Glutamatergic neuron (in vitro differentiated cells): ENCODE measurements at regions not wholly inside any gene's neighbourhood (a gene's known extent, or its start where the extent isn't known, plus 50 kb on each side); places are given as distances from the start of the nearest gene placed in this dataset.

Experiments used
- DNase-seq: peaks from one replicate; pipeline ENCODE4 v3.0.0; 2022
- H3K27ac Mint-ChIP-seq: one replicate; pipeline ENCODE4 v1.8.0; 2020; ENCODE audit warnings: mild to moderate bottlenecking, mixed read lengths, inconsistent platforms; ENCODE audit not compliant: unreplicated experiment
- H3K27me3 Mint-ChIP-seq: one replicate; pipeline ENCODE4 v1.8.0; 2020; ENCODE audit warnings: mild to moderate bottlenecking, moderate library complexity, mixed read lengths, inconsistent platforms; ENCODE audit not compliant: unreplicated experiment
- H3K36me3 Mint-ChIP-seq: one replicate; pipeline ENCODE4 v1.8.0; 2020; ENCODE audit warnings: mild to moderate bottlenecking, mixed read lengths, inconsistent platforms; ENCODE audit not compliant: unreplicated experiment
- H3K4me1 Mint-ChIP-seq: one replicate; pipeline ENCODE4 v1.8.0; 2020; ENCODE audit warnings: mild to moderate bottlenecking, low read depth, mixed read lengths, inconsistent platforms; ENCODE audit not compliant: unreplicated experiment
- H3K4me3 Mint-ChIP-seq: one replicate; pipeline ENCODE4 v1.8.0; 2020; ENCODE audit warnings: mild to moderate bottlenecking, mixed read lengths, inconsistent platforms; ENCODE audit not compliant: unreplicated experiment
- H3K9me3 Mint-ChIP-seq: one replicate; pipeline ENCODE4 v1.8.0; 2020; ENCODE audit warnings: mild to moderate bottlenecking, moderate library complexity, mixed read lengths, inconsistent platforms; ENCODE audit not compliant: unreplicated experiment
- TF ChIP-seq, protein P1 (sequence below): fragments of 200-600 bp; sonication (generic); IDR thresholded peaks from one replicate; pipeline ENCODE4 v1.5.0; 2021; ENCODE audit not compliant: partially characterized antibody, unreplicated experiment

DNA sequence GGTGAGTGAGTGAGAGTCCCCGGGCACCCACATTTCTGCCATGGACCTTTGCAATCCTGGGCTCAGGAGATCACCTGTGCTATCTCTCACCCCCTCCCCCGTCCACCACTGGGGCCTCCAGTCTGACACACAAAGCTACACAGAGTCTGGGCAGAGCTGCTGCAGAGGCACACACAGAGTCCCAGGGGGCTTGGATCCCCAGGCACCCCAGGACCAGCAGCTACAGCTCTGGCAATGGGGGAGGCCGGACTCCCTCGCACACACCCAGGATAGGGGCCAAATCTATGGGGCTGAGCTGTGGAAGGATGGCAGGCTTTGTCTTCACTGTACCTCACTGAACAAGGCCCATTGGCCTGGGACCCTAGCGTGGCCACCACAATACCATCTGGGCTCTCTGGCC lies 328.8 kb downstream of the MAN2A1 start:
- H3K27ac Mint-ChIP-seq: no peak overlapping the region
- H3K9me3 Mint-ChIP-seq: peaks cover 2% of the 10 kb centered on the region

DNA sequence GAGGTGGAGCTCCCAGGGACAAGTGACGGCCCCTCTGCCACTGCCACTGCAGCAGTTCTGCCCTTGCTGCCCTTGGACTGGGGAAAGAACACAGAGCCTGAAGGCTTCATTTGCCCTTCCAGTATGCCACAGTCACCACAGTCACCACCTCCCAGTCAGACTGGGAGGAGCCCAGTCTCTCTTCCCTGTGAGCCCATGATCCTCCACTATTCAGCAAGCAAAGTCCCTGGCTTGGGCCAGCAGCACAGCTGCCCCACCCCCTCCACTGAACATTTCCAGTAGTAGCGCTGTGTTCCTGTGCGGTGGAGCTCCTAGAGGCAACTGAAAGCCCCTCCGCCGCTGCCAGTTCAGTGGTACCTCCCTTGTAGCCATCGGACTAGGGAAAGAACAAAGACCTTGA lies 329.4 kb downstream of the MAN2A1 start:
- no peak for DNase-seq
- Mint-ChIP-seq H3K9me3 (no peaks in the 10 kb centered on the region), H3K36me3 (no peaks in the 10 kb centered on the region), H3K27ac (no peak overlapping the region), H3K27me3 (no peaks in the 10 kb centered on the region), H3K4me3 (no peak overlapping the region), H3K4me1 (no peaks in the 10 kb centered on the region)
- TF ChIP-seq, protein P1, sequence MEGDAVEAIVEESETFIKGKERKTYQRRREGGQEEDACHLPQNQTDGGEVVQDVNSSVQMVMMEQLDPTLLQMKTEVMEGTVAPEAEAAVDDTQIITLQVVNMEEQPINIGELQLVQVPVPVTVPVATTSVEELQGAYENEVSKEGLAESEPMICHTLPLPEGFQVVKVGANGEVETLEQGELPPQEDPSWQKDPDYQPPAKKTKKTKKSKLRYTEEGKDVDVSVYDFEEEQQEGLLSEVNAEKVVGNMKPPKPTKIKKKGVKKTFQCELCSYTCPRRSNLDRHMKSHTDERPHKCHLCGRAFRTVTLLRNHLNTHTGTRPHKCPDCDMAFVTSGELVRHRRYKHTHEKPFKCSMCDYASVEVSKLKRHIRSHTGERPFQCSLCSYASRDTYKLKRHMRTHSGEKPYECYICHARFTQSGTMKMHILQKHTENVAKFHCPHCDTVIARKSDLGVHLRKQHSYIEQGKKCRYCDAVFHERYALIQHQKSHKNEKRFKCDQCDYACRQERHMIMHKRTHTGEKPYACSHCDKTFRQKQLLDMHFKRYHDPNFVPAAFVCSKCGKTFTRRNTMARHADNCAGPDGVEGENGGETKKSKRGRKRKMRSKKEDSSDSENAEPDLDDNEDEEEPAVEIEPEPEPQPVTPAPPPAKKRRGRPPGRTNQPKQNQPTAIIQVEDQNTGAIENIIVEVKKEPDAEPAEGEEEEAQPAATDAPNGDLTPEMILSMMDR: no peak

More for the DNA sequence above, 328.8 kb downstream of the MAN2A1 start:
- DNase-seq: no peak
- Mint-ChIP-seq H3K4me1 (no peaks in the 10 kb centered on the region), H3K36me3 (no peaks in the 10 kb centered on the region), H3K27me3 (no peaks in the 10 kb centered on the region), H3K4me3 (no peak overlapping the region)
- TF ChIP-seq, protein P1: no peak

DNA sequence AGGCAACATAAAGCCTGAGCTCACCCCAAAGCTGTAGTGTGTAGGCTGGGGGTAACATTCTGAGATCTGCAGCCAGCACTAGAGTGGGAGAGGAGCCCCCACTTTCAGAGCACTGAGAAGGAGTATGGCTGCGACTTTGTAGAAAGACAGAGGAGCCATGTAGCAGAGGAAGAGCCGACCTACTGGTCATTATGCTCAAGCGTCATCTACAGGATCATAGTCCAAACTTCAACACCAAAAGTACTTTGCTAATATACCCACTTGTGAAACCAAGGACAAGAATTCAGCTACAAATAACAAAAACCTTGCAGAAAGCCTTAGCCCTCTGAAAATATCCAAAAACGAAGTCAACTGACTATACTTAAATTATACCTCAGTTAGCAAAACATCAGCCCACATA lies 330.1 kb downstream of the MAN2A1 start:
- TF ChIP-seq, protein P1: no peak
- H3K4me3 Mint-ChIP-seq: no peak overlapping the region
- H3K27me3 Mint-ChIP-seq: no peaks in the 10 kb centered on the region
- no peaks in the 10 kb centered on the region for H3K4me1 Mint-ChIP-seq
- H3K27ac Mint-ChIP-seq: no peak overlapping the region
- H3K36me3 Mint-ChIP-seq: no peaks in the 10 kb centered on the region
- H3K9me3 Mint-ChIP-seq: no peaks in the 10 kb centered on the region
- DNase-seq: no peak

DNA sequence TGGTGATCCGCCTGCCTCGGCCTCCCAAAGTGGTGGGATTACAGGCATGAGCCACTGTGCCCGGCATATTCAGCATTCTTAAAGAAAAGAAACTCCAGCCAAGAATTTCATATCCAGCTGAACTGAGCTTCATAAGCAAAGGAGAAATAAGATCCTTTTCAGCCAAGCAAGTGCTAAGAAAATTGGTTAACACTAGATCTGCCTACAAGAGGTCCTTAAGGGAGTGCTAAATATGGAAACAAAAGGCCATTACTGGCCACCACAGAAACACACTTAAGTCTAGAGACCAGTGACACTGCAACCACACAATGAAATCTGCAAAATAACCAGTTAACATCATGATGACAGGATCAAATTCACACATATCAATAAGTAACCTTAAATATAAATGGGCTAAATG lies 331.5 kb downstream of the MAN2A1 start:
- TF ChIP-seq, protein P1: no peak
- Mint-ChIP-seq H3K4me3 (no peak overlapping the region), H3K9me3 (no peaks in the 10 kb centered on the region), H3K4me1 (no peaks in the 10 kb centered on the region), H3K27me3 (no peaks in the 10 kb centered on the region), H3K36me3 (no peaks in the 10 kb centered on the region), H3K27ac (no peak overlapping the region)
- no peak for DNase-seq

DNA sequence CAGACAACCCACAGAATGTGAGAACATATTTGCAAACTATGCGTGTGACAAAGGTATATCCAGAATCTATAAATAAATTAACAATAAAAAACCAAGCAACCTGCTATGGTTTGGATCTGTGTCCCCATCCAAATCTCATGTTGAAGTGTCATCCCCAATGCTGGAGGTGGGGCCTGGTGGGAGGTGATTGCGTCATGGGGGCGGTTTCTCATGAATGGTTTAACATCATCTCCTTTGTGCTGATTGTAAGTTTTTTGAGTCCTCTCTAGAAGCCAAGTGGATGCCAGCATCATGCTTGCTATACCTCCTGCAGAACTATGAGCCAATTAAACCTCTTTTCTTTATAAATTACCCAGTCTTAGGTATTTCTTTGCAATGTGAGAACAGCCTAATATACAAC lies 335.4 kb downstream of the MAN2A1 start:
- no peaks in the 10 kb centered on the region for H3K36me3 Mint-ChIP-seq
- no peak for DNase-seq
- H3K9me3 Mint-ChIP-seq: peaks cover 2% of the 10 kb centered on the region
- H3K27ac Mint-ChIP-seq: no peak overlapping the region
- TF ChIP-seq, protein P1: no peak
- no peak overlapping the region for H3K4me3 Mint-ChIP-seq
- H3K4me1 Mint-ChIP-seq: no peaks in the 10 kb centered on the region
- H3K27me3 Mint-ChIP-seq: no peaks in the 10 kb centered on the region
